ENCODE measurements at regions not wholly inside any gene's neighbourhood (a gene's known extent, or its start where the extent isn't known, plus 50 kb on each side); places are given as distances from the start of the nearest gene placed in this dataset.

DNA sequence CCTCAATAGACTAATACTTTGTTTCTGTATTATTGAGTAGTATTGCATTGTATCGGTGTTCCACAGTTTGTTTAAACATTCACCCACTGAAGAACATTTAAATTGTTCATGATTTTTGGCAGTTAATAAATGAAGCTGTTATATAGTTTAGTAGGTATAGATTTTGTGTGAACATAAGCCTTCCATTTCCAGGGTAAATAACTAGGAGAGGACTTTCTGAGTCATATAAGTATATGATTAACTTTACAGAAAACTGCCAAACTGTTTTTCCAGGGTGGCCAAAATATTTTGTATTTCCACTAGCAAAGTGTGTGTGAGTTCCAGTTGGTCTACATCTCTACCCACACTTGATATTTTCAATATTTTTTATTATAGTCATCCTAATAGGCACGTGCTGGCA is 70.0 kb upstream of the MLIP start:
- Histone ChIP-seq H3K4me3 (ENCODE audit: low read depth, low read length) (no peak overlapping the region), H3K27ac (ENCODE audit: extremely low read depth, low read depth, low read length) (no peak overlapping the region), H3K36me3 (ENCODE audit: control insufficient read depth in 2 of 2, insufficient read depth in 1 of 2, low read length in 2 of 2) (no peaks in the 10 kb centered on the region), H3K4me1 (ENCODE audit: control insufficient read depth, insufficient read depth, low read length) (no peaks in the 10 kb centered on the region), H3K9me3 (ENCODE audit: control insufficient read depth, insufficient read depth, low read depth, low read length) (no peaks in the 10 kb centered on the region)
- ChIA-PET CTCF (interaction anchor here (0.6 to 1.5 kb wide), 3 partner anchors 11 to 66 kb away, joined by 3 to 5 read pairs (median 4); no protein-coding TSS in a partner anchor), POLR2A (no interaction called here)
- no peak for TF ChIP-seq ZNF623 (tag by site-specific recombination; IDR thresholded peaks at IDR 0.05)
- no peak for TF ChIP-seq ZNF155 (tag by site-specific recombination; IDR thresholded peaks at IDR 0.05)
- TF ChIP-seq ZBTB48 (tag by site-specific recombination; IDR thresholded peaks at IDR 0.05): no peak
- TF ChIP-seq ZFHX2 (tag by site-specific recombination; conservative IDR thresholded peaks at IDR 0.05): no peak
- TF ChIP-seq GLI2 (tag by site-specific recombination; IDR thresholded peaks at IDR 0.05; ENCODE audit: borderline replicate concordance, low read depth): no peak
- TF ChIP-seq, protein P1, sequence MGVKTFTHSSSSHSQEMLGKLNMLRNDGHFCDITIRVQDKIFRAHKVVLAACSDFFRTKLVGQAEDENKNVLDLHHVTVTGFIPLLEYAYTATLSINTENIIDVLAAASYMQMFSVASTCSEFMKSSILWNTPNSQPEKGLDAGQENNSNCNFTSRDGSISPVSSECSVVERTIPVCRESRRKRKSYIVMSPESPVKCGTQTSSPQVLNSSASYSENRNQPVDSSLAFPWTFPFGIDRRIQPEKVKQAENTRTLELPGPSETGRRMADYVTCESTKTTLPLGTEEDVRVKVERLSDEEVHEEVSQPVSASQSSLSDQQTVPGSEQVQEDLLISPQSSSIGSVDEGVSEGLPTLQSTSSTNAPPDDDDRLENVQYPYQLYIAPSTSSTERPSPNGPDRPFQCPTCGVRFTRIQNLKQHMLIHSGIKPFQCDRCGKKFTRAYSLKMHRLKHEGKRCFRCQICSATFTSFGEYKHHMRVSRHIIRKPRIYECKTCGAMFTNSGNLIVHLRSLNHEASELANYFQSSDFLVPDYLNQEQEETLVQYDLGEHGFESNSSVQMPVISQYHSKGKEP (tag by site-specific recombination; IDR thresholded peaks at IDR 0.05): no peak
- TF ChIP-seq ZBTB17 (tag by site-specific recombination; IDR thresholded peaks at IDR 0.05): no peak
- TF ChIP-seq, protein P2, sequence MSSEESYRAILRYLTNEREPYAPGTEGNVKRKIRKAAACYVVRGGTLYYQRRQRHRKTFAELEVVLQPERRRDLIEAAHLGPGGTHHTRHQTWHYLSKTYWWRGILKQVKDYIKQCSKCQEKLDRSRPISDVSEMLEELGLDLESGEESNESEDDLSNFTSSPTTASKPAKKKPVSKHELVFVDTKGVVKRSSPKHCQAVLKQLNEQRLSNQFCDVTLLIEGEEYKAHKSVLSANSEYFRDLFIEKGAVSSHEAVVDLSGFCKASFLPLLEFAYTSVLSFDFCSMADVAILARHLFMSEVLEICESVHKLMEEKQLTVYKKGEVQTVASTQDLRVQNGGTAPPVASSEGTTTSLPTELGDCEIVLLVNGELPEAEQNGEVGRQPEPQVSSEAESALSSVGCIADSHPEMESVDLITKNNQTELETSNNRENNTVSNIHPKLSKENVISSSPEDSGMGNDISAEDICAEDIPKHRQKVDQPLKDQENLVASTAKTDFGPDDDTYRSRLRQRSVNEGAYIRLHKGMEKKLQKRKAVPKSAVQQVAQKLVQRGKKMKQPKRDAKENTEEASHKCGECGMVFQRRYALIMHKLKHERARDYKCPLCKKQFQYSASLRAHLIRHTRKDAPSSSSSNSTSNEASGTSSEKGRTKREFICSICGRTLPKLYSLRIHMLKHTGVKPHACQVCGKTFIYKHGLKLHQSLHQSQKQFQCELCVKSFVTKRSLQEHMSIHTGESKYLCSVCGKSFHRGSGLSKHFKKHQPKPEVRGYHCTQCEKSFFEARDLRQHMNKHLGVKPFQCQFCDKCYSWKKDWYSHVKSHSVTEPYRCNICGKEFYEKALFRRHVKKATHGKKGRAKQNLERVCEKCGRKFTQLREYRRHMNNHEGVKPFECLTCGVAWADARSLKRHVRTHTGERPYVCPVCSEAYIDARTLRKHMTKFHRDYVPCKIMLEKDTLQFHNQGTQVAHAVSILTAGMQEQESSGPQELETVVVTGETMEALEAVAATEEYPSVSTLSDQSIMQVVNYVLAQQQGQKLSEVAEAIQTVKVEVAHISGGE (tag by site-specific recombination; conservative IDR thresholded peaks at IDR 0.05; ENCODE audit: low read depth): no peak
- no peak for TF ChIP-seq ZNF473 (tag by site-specific recombination; IDR thresholded peaks at IDR 0.05)
- no peak for TF ChIP-seq ZNF791 (tag by site-specific recombination; IDR thresholded peaks at IDR 0.05)
- no peak for TF ChIP-seq GFI1B (tag by site-specific recombination; IDR thresholded peaks at IDR 0.05)
- TF ChIP-seq ZBTB21 (tag by site-specific recombination; IDR thresholded peaks at IDR 0.05): no peak

- Histone ChIP-seq H3K4me3 (ENCODE audit: low read depth, low read length) (no peak overlapping the region), H3K9me3 (ENCODE audit: control insufficient read depth, insufficient read depth, low read depth, low read length) (no peaks in the 10 kb centered on the region), H3K4me1 (ENCODE audit: control insufficient read depth, insufficient read depth, low read length) (no peaks in the 10 kb centered on the region), H3K27ac (ENCODE audit: extremely low read depth, low read depth, low read length) (no peak overlapping the region), H3K36me3 (ENCODE audit: control insufficient read depth in 2 of 2, insufficient read depth in 1 of 2, low read length in 2 of 2) (no peaks in the 10 kb centered on the region)
- ChIA-PET CTCF (interaction anchor here (0.5 kb wide), 1 partner anchor 84 kb away, joined by 4 read pairs; no protein-coding TSS in a partner anchor), POLR2A (no interaction called here)
- TF ChIP-seq ZNF10 (tag by site-specific recombination; IDR thresholded peaks at IDR 0.05) (no peak), KLF1 (tag by site-specific recombination; IDR thresholded peaks at IDR 0.05) (no peak), ZNF121 (tag by site-specific recombination; IDR thresholded peaks at IDR 0.05) (no peak), SP3 (tag by site-specific recombination; IDR thresholded peaks at IDR 0.05) (no peak), ZNF629 (tag by site-specific recombination; IDR thresholded peaks at IDR 0.05) (no peak)
- TF ChIP-seq, protein P3, sequence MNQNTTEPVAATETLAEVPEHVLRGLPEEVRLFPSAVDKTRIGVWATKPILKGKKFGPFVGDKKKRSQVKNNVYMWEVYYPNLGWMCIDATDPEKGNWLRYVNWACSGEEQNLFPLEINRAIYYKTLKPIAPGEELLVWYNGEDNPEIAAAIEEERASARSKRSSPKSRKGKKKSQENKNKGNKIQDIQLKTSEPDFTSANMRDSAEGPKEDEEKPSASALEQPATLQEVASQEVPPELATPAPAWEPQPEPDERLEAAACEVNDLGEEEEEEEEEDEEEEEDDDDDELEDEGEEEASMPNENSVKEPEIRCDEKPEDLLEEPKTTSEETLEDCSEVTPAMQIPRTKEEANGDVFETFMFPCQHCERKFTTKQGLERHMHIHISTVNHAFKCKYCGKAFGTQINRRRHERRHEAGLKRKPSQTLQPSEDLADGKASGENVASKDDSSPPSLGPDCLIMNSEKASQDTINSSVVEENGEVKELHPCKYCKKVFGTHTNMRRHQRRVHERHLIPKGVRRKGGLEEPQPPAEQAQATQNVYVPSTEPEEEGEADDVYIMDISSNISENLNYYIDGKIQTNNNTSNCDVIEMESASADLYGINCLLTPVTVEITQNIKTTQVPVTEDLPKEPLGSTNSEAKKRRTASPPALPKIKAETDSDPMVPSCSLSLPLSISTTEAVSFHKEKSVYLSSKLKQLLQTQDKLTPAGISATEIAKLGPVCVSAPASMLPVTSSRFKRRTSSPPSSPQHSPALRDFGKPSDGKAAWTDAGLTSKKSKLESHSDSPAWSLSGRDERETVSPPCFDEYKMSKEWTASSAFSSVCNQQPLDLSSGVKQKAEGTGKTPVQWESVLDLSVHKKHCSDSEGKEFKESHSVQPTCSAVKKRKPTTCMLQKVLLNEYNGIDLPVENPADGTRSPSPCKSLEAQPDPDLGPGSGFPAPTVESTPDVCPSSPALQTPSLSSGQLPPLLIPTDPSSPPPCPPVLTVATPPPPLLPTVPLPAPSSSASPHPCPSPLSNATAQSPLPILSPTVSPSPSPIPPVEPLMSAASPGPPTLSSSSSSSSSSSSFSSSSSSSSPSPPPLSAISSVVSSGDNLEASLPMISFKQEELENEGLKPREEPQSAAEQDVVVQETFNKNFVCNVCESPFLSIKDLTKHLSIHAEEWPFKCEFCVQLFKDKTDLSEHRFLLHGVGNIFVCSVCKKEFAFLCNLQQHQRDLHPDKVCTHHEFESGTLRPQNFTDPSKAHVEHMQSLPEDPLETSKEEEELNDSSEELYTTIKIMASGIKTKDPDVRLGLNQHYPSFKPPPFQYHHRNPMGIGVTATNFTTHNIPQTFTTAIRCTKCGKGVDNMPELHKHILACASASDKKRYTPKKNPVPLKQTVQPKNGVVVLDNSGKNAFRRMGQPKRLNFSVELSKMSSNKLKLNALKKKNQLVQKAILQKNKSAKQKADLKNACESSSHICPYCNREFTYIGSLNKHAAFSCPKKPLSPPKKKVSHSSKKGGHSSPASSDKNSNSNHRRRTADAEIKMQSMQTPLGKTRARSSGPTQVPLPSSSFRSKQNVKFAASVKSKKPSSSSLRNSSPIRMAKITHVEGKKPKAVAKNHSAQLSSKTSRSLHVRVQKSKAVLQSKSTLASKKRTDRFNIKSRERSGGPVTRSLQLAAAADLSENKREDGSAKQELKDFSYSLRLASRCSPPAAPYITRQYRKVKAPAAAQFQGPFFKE (tag by site-specific recombination; IDR thresholded peaks at IDR 0.05; ENCODE audit: borderline replicate concordance): no peak
These were observed 67.9 kb upstream of the MLIP start for GRCh38 chr6:54043360-54043759.

Measured in HEK293 (cell line).